ENCODE measurements at regions not wholly inside any gene's neighbourhood (a gene's known extent, or its start where the extent isn't known, plus 50 kb on each side); places are given as distances from the start of the nearest gene placed in this dataset.

GRCh38 chr12:88325076-88325815 lies 183.1 kb downstream of the TMTC3 start:
- H3K36me3 ChIP-seq: no peaks in the 10 kb centered on the region
- no peaks in the 10 kb centered on the region for H3K9me3 ChIP-seq
- DNase-seq: no peak
- H3K4me1 ChIP-seq: no peaks in the 10 kb centered on the region
- TF ChIP-seq POLR2A (IDR thresholded peaks at IDR 0.05) (no peak), CTCF (IDR thresholded peaks at IDR 0.05) (no peak)
- intact Hi-C loops (cut with DNase I): no loop called here
- WGBS (ENCODE audit: insufficient coverage, low coverage, low lambda C conversion rate, missing lambda C conversion rate): 100% methylated on average over 1 of the region's 1 CpG
- H3K27me3 ChIP-seq: no peaks in the 10 kb centered on the region
- ATAC-seq: peak in 1 of 4 donors; percentile 27
- H3K27ac ChIP-seq: no peak overlapping the region
- no peak overlapping the region for H3K4me3 ChIP-seq

GRCh38 chr12:88325816-88326189 lies 183.7 kb downstream of the TMTC3 start:
- intact Hi-C loops (cut with DNase I): no loop called here
- no peak for DNase-seq
- ATAC-seq: no peak
- Histone ChIP-seq H3K4me1 (no peaks in the 10 kb centered on the region), H3K36me3 (no peaks in the 10 kb centered on the region), H3K9me3 (no peaks in the 10 kb centered on the region), H3K27ac (no peak overlapping the region), H3K27me3 (no peaks in the 10 kb centered on the region), H3K4me3 (no peak overlapping the region)
- WGBS (ENCODE audit: insufficient coverage, low coverage, low lambda C conversion rate, missing lambda C conversion rate): 53% methylated on average over 4 of the region's 4 CpGs
- TF ChIP-seq CTCF (IDR thresholded peaks at IDR 0.05): no peak
- no peak for TF ChIP-seq POLR2A (IDR thresholded peaks at IDR 0.05)

GRCh38 chr12:88327276-88327675 lies 185.2 kb downstream of the TMTC3 start:
- no peak for ATAC-seq
- no peak for DNase-seq
- Histone ChIP-seq H3K4me3 (no peak overlapping the region), H3K36me3 (no peaks in the 10 kb centered on the region), H3K4me1 (no peaks in the 10 kb centered on the region), H3K27me3 (no peaks in the 10 kb centered on the region), H3K27ac (no peak overlapping the region), H3K9me3 (no peaks in the 10 kb centered on the region)
- intact Hi-C loops (cut with DNase I): no loop called here
- 83% methylated on average over 1 of the region's 1 CpG for WGBS (ENCODE audit: insufficient coverage, low coverage, low lambda C conversion rate, missing lambda C conversion rate)
- TF ChIP-seq CTCF (IDR thresholded peaks at IDR 0.05): no peak
- TF ChIP-seq POLR2A (IDR thresholded peaks at IDR 0.05): no peak

DNA sequence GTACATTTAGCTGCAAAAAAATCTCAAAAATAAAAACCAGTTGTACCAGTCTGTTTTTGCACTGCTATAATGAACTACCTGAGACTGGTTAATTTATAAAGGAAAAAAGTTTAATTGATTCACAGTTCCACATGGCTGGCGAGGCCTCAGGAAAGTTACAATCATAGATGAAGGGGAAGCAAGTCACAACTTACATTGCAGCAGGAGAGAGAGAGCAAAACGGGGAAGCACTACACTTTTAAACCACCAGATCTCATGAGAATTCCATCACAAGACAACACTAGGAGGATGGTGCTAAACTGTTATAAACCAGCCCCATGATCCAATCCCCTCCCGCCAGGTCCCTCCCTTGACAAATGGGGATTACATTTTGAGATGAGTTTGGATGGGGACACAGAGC lies 186.0 kb downstream of the TMTC3 start:
- 83% methylated on average over 3 of the region's 3 CpGs for WGBS (ENCODE audit: insufficient coverage, low coverage, low lambda C conversion rate, missing lambda C conversion rate)
- no peaks in the 10 kb centered on the region for H3K27me3 ChIP-seq
- no peaks in the 10 kb centered on the region for H3K36me3 ChIP-seq
- H3K27ac ChIP-seq: no peak overlapping the region
- H3K4me1 ChIP-seq: no peaks in the 10 kb centered on the region
- no peak overlapping the region for H3K4me3 ChIP-seq
- ATAC-seq: no peak
- no peak for DNase-seq
- TF ChIP-seq CTCF (IDR thresholded peaks at IDR 0.05) (no peak), POLR2A (IDR thresholded peaks at IDR 0.05) (no peak)
- no peaks in the 10 kb centered on the region for H3K9me3 ChIP-seq
- intact Hi-C loops (cut with DNase I): no loop called here

DNA sequence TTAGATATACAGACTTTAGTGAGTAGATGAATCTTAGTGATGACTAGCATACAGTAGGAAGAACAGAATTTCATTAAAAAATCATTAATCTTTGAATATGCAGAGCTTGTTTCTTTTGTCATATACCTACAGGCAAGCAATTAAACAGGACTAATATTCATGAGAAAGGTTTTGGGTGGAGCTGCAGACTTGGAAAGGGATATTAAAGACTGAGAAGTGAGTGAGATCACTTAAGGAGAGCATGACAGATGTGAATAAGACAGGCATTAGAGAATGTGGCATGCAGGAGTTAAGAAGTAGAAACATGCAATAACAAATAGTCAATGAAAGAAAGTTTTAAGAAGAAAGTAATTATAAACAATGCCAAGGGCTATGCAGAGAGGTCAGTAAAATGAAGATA lies 187.7 kb downstream of the TMTC3 start:
- no peak for DNase-seq
- Histone ChIP-seq H3K36me3 (no peaks in the 10 kb centered on the region), H3K4me3 (no peak overlapping the region), H3K27ac (no peak overlapping the region), H3K9me3 (no peaks in the 10 kb centered on the region), H3K27me3 (no peaks in the 10 kb centered on the region), H3K4me1 (no peaks in the 10 kb centered on the region)
- no peak for ATAC-seq
- intact Hi-C loops (cut with DNase I): no loop called here
- no peak for TF ChIP-seq CTCF (IDR thresholded peaks at IDR 0.05)
- TF ChIP-seq POLR2A (IDR thresholded peaks at IDR 0.05): no peak
